ENCODE measurements at regions not wholly inside any gene's neighbourhood (a gene's known extent, or its start where the extent isn't known, plus 50 kb on each side); places are given as distances from the start of the nearest gene placed in this dataset.

DNA sequence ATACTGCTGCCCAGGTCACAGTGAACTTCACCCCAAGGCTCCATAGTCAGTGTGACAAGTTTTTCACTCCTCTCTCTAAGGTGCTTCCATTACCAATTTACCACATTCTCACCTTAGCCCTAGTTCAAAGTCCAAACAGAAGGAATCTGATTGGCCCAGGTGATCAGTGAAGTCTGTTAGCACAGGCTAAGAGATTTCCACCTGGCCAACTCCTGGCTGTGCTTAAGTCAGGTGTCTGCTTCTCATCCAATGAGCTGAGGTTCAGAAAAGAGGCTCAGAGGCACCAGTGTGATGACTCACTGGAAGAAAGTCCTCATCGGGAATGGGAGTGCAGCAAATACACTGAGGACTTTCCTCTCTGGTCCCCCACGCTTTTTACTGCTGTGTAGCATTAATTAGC is 164.4 kb upstream of the MGAT5 start:
- TF ChIP-seq ATF7 (IDR thresholded peaks at IDR 0.05; ENCODE audit: low read depth) (no peak), SPI1 (IDR thresholded peaks at IDR 0.05; ENCODE audit: borderline replicate concordance, insufficient read depth, low read depth, low read length) (no peak), YY1 (IDR thresholded peaks at IDR 0.05; ENCODE audit: low read depth, low read length) (no peak), GABPA (IDR thresholded peaks at IDR 0.05; ENCODE audit: low read depth) (no peak), POLR2AphosphoS5 (IDR thresholded peaks at IDR 0.05; ENCODE audit: low read length) (no peak), EP300 (IDR thresholded peaks at IDR 0.05; ENCODE audit: borderline replicate concordance in 1 of 2, control insufficient read depth in 1 of 2, low read depth in 2 of 2, low read length in 2 of 2) (no peak), POLR2A (IDR thresholded peaks at IDR 0.05; ENCODE audit: low read depth, low read length) (no peak)
- TF ChIP-seq, protein P1, sequence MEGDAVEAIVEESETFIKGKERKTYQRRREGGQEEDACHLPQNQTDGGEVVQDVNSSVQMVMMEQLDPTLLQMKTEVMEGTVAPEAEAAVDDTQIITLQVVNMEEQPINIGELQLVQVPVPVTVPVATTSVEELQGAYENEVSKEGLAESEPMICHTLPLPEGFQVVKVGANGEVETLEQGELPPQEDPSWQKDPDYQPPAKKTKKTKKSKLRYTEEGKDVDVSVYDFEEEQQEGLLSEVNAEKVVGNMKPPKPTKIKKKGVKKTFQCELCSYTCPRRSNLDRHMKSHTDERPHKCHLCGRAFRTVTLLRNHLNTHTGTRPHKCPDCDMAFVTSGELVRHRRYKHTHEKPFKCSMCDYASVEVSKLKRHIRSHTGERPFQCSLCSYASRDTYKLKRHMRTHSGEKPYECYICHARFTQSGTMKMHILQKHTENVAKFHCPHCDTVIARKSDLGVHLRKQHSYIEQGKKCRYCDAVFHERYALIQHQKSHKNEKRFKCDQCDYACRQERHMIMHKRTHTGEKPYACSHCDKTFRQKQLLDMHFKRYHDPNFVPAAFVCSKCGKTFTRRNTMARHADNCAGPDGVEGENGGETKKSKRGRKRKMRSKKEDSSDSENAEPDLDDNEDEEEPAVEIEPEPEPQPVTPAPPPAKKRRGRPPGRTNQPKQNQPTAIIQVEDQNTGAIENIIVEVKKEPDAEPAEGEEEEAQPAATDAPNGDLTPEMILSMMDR (IDR thresholded peaks at IDR 0.05 in 2 of 3, conservative IDR thresholded peaks at IDR 0.05 in 1 of 3; ENCODE audit: control insufficient read depth in 2 of 3, extremely low read depth in 1 of 3, insufficient read depth in 1 of 3, low read depth in 3 of 3, low read length in 3 of 3), result no peak
- TF ChIP-seq, protein P2, sequence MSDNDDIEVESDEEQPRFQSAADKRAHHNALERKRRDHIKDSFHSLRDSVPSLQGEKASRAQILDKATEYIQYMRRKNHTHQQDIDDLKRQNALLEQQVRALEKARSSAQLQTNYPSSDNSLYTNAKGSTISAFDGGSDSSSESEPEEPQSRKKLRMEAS (IDR thresholded peaks at IDR 0.05; ENCODE audit: low read depth, low read length), result no peak

Measured in GM12878 (cell line).